ENCODE measurements at regions not wholly inside any gene's neighbourhood (a gene's known extent, or its start where the extent isn't known, plus 50 kb on each side); places are given as distances from the start of the nearest gene placed in this dataset.

DNA sequence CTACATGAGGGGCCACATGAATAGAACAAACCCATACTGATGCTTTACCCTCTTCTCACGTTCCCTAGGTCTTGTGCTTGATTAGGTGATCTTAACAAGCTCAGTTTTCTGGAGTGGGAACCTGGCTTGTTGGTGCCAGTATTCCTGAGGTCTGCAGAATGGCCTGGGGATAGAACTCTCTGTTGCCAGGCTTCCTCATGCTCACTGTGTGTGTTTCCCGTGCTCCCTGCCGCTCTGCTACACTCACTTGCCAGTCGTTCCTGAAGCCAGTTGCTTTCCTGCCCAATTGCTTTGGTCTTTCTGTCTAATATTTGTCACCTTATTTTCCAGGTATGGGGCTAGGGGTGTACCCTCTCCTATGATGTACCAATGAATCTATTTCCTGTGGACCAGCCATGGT is 2111.5 kb upstream of the PIK3C3 start:
- Histone ChIP-seq H3K27me3 (replicated peaks; ENCODE audit: control insufficient read depth, insufficient read depth, low read length) (no peaks in the 10 kb centered on the region), H3K4me3 (ENCODE audit: low read depth, low read length) (no peak overlapping the region), H3K4me1 (no peaks in the 10 kb centered on the region), H3K36me3 (ENCODE audit: control insufficient read depth, insufficient read depth, low read length) (no peaks in the 10 kb centered on the region), H3K9me3 (no peaks in the 10 kb centered on the region)
- no peak for DNase-seq
- intact Hi-C loops (cut with micrococcal nuclease; ENCODE audit: unreplicated experiment), result loop anchor here (10.0 kb wide), 1 partner anchor 109 kb away; no protein-coding TSS in a partner anchor
- no peak overlapping the region for H3K4me3 Mint-ChIP-seq (ENCODE audit: unreplicated experiment)
- ChIA-PET POLR2A (no interaction called here), CTCF (no interaction called here)
- H3K27ac Mint-ChIP-seq (ENCODE audit: unreplicated experiment), result no peak overlapping the region
- BruUV-seq (replicated peaks), result no TSS peak
- no peaks in the 10 kb centered on the region for H3K9me3 Mint-ChIP-seq (ENCODE audit: unreplicated experiment)
- H3K4me1 Mint-ChIP-seq (ENCODE audit: low read depth, unreplicated experiment), result peaks cover 5% of the 10 kb centered on the region
- no peaks in the 10 kb centered on the region for H3K36me3 Mint-ChIP-seq (ENCODE audit: insufficient read depth, unreplicated experiment)
- TF ChIP-seq, protein P1, sequence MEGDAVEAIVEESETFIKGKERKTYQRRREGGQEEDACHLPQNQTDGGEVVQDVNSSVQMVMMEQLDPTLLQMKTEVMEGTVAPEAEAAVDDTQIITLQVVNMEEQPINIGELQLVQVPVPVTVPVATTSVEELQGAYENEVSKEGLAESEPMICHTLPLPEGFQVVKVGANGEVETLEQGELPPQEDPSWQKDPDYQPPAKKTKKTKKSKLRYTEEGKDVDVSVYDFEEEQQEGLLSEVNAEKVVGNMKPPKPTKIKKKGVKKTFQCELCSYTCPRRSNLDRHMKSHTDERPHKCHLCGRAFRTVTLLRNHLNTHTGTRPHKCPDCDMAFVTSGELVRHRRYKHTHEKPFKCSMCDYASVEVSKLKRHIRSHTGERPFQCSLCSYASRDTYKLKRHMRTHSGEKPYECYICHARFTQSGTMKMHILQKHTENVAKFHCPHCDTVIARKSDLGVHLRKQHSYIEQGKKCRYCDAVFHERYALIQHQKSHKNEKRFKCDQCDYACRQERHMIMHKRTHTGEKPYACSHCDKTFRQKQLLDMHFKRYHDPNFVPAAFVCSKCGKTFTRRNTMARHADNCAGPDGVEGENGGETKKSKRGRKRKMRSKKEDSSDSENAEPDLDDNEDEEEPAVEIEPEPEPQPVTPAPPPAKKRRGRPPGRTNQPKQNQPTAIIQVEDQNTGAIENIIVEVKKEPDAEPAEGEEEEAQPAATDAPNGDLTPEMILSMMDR (IDR thresholded peaks at IDR 0.05; ENCODE audit: insufficient read depth in 1 of 2, low read depth in 1 of 2, low read length in 1 of 2, severe bottlenecking in 1 of 2, unreplicated experiment in 1 of 2), result no peak
- peaks cover 4% of the 10 kb centered on the region for H3K27me3 Mint-ChIP-seq (ENCODE audit: insufficient read depth, unreplicated experiment)

DNA sequence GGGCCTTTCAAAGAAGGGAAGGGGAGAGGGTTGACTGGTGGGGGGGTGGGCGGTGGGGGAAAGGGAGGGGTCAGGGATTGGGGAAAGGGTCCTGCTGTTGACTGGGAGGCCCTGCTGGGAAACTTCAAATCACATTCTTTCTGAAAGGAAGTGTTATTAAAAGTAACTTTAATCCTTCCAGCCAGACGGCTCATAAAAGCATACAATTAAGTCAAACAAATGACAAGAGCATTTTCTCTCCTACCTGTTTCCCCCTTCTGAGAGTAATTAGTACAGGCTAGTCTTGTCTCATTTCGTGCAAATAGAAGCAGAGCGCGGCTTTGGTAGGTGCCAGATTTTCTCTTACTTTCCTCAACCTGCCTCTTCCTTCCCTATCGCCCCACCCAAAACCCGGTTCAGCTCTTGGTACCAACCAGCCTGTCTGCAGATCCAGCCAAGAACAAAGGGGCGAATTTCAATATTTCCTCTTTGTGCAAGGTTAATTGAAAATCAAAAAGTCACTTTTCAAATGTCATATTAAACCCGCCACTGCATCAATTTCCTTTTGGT is 2112.6 kb upstream of the PIK3C3 start:
- no peaks in the 10 kb centered on the region for H3K27me3 ChIP-seq (replicated peaks; ENCODE audit: control insufficient read depth, insufficient read depth, low read length)
- H3K4me1 ChIP-seq, result no peaks in the 10 kb centered on the region
- CTCF ChIA-PET, result no interaction called here
- TF ChIP-seq, protein P1 (IDR thresholded peaks at IDR 0.05; ENCODE audit: insufficient read depth in 1 of 2, low read depth in 1 of 2, low read length in 1 of 2, severe bottlenecking in 1 of 2, unreplicated experiment in 1 of 2), result no peak
- Mint-ChIP-seq H3K27ac (ENCODE audit: unreplicated experiment) (no peak overlapping the region), H3K36me3 (ENCODE audit: insufficient read depth, unreplicated experiment) (no peaks in the 10 kb centered on the region), H3K9me3 (ENCODE audit: unreplicated experiment) (no peaks in the 10 kb centered on the region), H3K27me3 (ENCODE audit: insufficient read depth, unreplicated experiment) (peaks cover 4% of the 10 kb centered on the region), H3K4me1 (ENCODE audit: low read depth, unreplicated experiment) (peaks cover 5% of the 10 kb centered on the region), H3K4me3 (ENCODE audit: unreplicated experiment) (no peak overlapping the region)
- no peaks in the 10 kb centered on the region for H3K9me3 ChIP-seq
- POLR2A ChIA-PET, result no interaction called here
- no peak for DNase-seq
- no TSS peak for BruUV-seq (replicated peaks)
- no peak overlapping the region for H3K4me3 ChIP-seq (ENCODE audit: low read depth, low read length)
- intact Hi-C loops (cut with micrococcal nuclease; ENCODE audit: unreplicated experiment), result loop anchor here (10.0 kb wide), 1 partner anchor 108 kb away; no protein-coding TSS in a partner anchor
- no peaks in the 10 kb centered on the region for H3K36me3 ChIP-seq (ENCODE audit: control insufficient read depth, insufficient read depth, low read length)

DNA sequence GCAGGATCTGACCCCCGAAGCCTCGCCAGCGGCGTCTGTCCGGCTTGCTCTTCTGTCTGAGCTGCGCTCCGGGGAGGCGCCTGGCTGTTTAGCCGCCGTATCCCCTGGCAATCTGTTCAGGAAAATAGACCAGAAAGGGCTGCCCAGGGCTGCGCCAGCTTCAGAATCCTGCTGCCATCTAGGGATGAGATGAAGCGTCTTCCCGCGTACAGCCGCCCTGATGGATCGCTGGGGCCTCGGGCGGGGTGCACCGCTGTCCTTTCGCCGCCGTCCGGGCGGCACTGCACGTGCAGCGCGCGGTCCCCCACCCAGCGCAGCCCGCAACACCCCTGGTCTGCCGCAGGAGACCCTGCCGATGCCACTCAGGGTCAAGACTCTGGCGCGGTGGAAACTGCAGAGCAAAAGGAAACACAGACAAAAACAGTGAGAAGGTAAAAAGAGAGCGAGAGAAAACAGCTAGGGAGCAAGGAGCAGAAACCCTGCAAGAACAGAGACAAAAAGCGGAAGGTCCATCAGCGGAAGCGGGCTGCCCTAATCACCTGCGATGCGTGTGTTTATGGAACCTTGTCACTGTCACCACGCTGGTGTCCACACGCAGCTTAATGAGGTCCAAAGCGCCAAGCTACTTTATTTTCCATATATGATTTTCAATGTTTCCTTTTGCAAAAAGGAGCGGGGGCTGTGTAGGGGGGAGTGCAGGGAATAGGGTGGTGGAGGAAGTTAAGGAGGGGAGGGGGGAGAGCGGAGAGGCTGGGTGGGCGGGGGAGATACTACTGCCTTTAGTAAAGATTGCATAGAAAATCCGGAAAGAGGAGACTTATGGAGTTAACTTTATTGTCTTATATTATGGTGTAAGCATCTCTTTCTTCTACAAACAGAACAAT is 2113.3 kb upstream of the PIK3C3 start:
- no TSS peak for BruUV-seq (replicated peaks)
- Mint-ChIP-seq H3K27ac (ENCODE audit: unreplicated experiment) (no peak overlapping the region), H3K4me3 (ENCODE audit: unreplicated experiment) (peak overlapping the region; percentile 91)

More for the DNA sequence above, 2113.3 kb upstream of the PIK3C3 start:
- H3K36me3 ChIP-seq (ENCODE audit: control insufficient read depth, insufficient read depth, low read length), result no peaks in the 10 kb centered on the region
- no peaks in the 10 kb centered on the region for H3K36me3 Mint-ChIP-seq (ENCODE audit: insufficient read depth, unreplicated experiment)
- no peaks in the 10 kb centered on the region for H3K27me3 ChIP-seq (replicated peaks; ENCODE audit: control insufficient read depth, insufficient read depth, low read length)
- intact Hi-C loops (cut with micrococcal nuclease; ENCODE audit: unreplicated experiment), result loop anchor here (1.0 to 10.0 kb wide), 2 partner anchors 107 to 160 kb away; no protein-coding TSS in a partner anchor
- ChIA-PET CTCF (no interaction called here), POLR2A (no interaction called here)
- DNase-seq, result peak; percentile 53 to 59
- H3K9me3 Mint-ChIP-seq (ENCODE audit: unreplicated experiment), result no peaks in the 10 kb centered on the region
- peak overlapping the region; percentile 33 for H3K4me3 ChIP-seq (ENCODE audit: low read depth, low read length)
- no peaks in the 10 kb centered on the region for H3K4me1 ChIP-seq
- H3K9me3 ChIP-seq, result no peaks in the 10 kb centered on the region
- TF ChIP-seq, protein P1 (IDR thresholded peaks at IDR 0.05; ENCODE audit: insufficient read depth in 1 of 2, low read depth in 1 of 2, low read length in 1 of 2, severe bottlenecking in 1 of 2, unreplicated experiment in 1 of 2), result peak in 1 of 2 experiments; percentile 35
- H3K27me3 Mint-ChIP-seq (ENCODE audit: insufficient read depth, unreplicated experiment), result peaks cover 4% of the 10 kb centered on the region
- H3K4me1 Mint-ChIP-seq (ENCODE audit: low read depth, unreplicated experiment), result peaks cover 5% of the 10 kb centered on the region

All from Caco-2 (cell line).